H9 (cell line): ENCODE measurements at regions not wholly inside any gene's neighbourhood (a gene's known extent, or its start where the extent isn't known, plus 50 kb on each side); places are given as distances from the start of the nearest gene placed in this dataset.

ENCODE experiments used
- DNase-seq: peaks from one replicate; pipeline ENCODE4 v3.0.0-alpha.2; 2017
- H2AFZ ChIP-seq: one replicate; pipeline ENCODE4 v1.6.1; 2013; ENCODE audit warnings: mild to moderate bottlenecking, low read length, control low read depth, moderate library complexity
- H2AK5ac ChIP-seq: 2 replicates; pipeline ENCODE4 v1.6.1; 2013; ENCODE audit warnings: low read length, control low read depth, mixed read lengths; ENCODE audit not compliant: insufficient read length
- H2BK120ac ChIP-seq: one replicate; pipeline ENCODE4 v1.6.1; 2013; ENCODE audit warnings: low read depth, mild to moderate bottlenecking, low read length, control low read depth, inconsistent platforms; ENCODE audit not compliant: poor library complexity, severe bottlenecking
- H2BK12ac ChIP-seq: 2 replicates; pipeline ENCODE4 v1.6.1; 2013; ENCODE audit warnings: low read length, control low read depth, mixed read lengths, low read depth; ENCODE audit not compliant: insufficient read length
- H2BK15ac ChIP-seq: 2 replicates; pipeline ENCODE4 v1.6.1; 2013; ENCODE audit warnings: low read depth, low read length, control low read depth
- H2BK20ac ChIP-seq: one replicate; pipeline ENCODE4 v1.6.1; 2013; ENCODE audit warnings: low read depth, mild to moderate bottlenecking, low read length, control low read depth, inconsistent platforms; ENCODE audit not compliant: poor library complexity, severe bottlenecking
- H2BK5ac ChIP-seq: 2 replicates; pipeline ENCODE4 v1.6.1; 2013; ENCODE audit warnings: low read length, control low read depth, mixed read lengths; ENCODE audit not compliant: insufficient read length
- H3K14ac ChIP-seq: 2 replicates; pipeline ENCODE4 v1.6.1; 2013; ENCODE audit warnings: low read length, control low read depth; ENCODE audit not compliant: insufficient read depth
- H3K18ac ChIP-seq: 2 replicates; pipeline ENCODE4 v1.6.1; 2013; ENCODE audit warnings: low read depth, mild to moderate bottlenecking, mixed read lengths, low read length, control low read depth; ENCODE audit not compliant: insufficient read length
- H3K23ac ChIP-seq: 2 replicates; pipeline ENCODE4 v1.6.1; 2013; ENCODE audit warnings: low read length, control low read depth, mixed read lengths, low read depth; ENCODE audit not compliant: insufficient read length
- H3K23me2 ChIP-seq: 2 replicates; pipeline ENCODE4 v1.6.1; 2013; ENCODE audit warnings: low read depth, mild to moderate bottlenecking, mixed read lengths, low read length, control low read depth; ENCODE audit not compliant: insufficient read length, poor library complexity, severe bottlenecking
- H3K27ac ChIP-seq: 2 replicates; pipeline ENCODE4 v1.5.1; 2013; ENCODE audit warnings: low read length, control low read depth, mixed read lengths, low read depth; ENCODE audit not compliant: insufficient read length
- H3K27me3 ChIP-seq: 2 replicates; pipeline ENCODE4 v1.6.1; 2013; ENCODE audit warnings: low read length, control low read depth, inconsistent platforms; ENCODE audit not compliant: insufficient read depth
- H3K4ac ChIP-seq: 2 replicates; pipeline ENCODE4 v1.6.1; 2013; ENCODE audit warnings: low read depth, mild to moderate bottlenecking, control low read depth, inconsistent platforms, low read length, moderate library complexity
- H3K4me1 ChIP-seq: 2 replicates; pipeline ENCODE4 v1.6.1; 2013; ENCODE audit warnings: low read length, control low read depth, inconsistent platforms; ENCODE audit not compliant: insufficient read depth
- H3K4me2 ChIP-seq: 2 replicates; pipeline ENCODE4 v1.6.1; 2013; ENCODE audit warnings: low read length, control low read depth, mixed read lengths; ENCODE audit not compliant: insufficient read length, insufficient read depth
- H3K56ac ChIP-seq: 2 replicates; pipeline ENCODE4 v1.6.1; 2013; ENCODE audit warnings: low read depth, mild to moderate bottlenecking, mixed read lengths, low read length, control low read depth; ENCODE audit not compliant: insufficient read length
- H3K79me1 ChIP-seq: 2 replicates; pipeline ENCODE4 v1.6.1; 2013; ENCODE audit warnings: low read depth, mild to moderate bottlenecking, moderate library complexity, low read length, control low read depth, inconsistent platforms; ENCODE audit not compliant: insufficient read depth, poor library complexity, severe bottlenecking
- H3K79me2 ChIP-seq: 2 replicates; pipeline ENCODE4 v1.6.1; 2013; ENCODE audit warnings: low read length, control low read depth, inconsistent platforms; ENCODE audit not compliant: insufficient read depth
- H3K9ac ChIP-seq: 2 replicates; pipeline ENCODE4 v1.6.1; 2013; ENCODE audit warnings: low read length, control low read depth, mixed read lengths; ENCODE audit not compliant: insufficient read length; ENCODE audit errors: extremely low read depth
- H3K9me3 ChIP-seq: one replicate; pipeline ENCODE4 v1.6.1; 2013; ENCODE audit warnings: low read depth, low read length, inconsistent platforms; ENCODE audit not compliant: control insufficient read depth
- H3T11ph ChIP-seq: one replicate; pipeline ENCODE4 v1.6.1; 2013; ENCODE audit warnings: mild to moderate bottlenecking, low read length, control low read depth, inconsistent platforms
- H4K20me1 ChIP-seq: one replicate; pipeline ENCODE4 v1.6.1; 2013; ENCODE audit not compliant: control insufficient read depth, insufficient read length, insufficient read depth
- H4K5ac ChIP-seq: 2 replicates; pipeline ENCODE4 v1.6.1; 2013; ENCODE audit warnings: low read depth, mild to moderate bottlenecking, mixed read lengths, low read length, control low read depth; ENCODE audit not compliant: insufficient read length
- H4K8ac ChIP-seq: replicated peaks from 2 replicates; pipeline ENCODE4 v1.6.1; 2013; ENCODE audit warnings: low read length, control low read depth, mixed read lengths, low read depth; ENCODE audit not compliant: insufficient read length
- H4K91ac ChIP-seq: 2 replicates; pipeline ENCODE4 v1.6.1; 2013; ENCODE audit warnings: low read depth, mild to moderate bottlenecking, moderate library complexity, mixed read lengths, low read length, control low read depth; ENCODE audit not compliant: insufficient read length
- H3K27ac Mint-ChIP-seq, 3 experiments: 2 replicates in 2 of 3; 3 replicates in 1 of 3; pipeline ENCODE4 v1.8.0; 2020 to 2021; ENCODE audit warnings: mixed read lengths in 3 of 3, mild to moderate bottlenecking in 1 of 3, moderate library complexity in 1 of 3
- H3K27me3 Mint-ChIP-seq: 2 replicates; pipeline ENCODE4 v1.8.0; 2021; ENCODE audit warnings: low read depth, mild to moderate bottlenecking, moderate library complexity, mixed read lengths
- H3K36me3 Mint-ChIP-seq, 3 experiments: 2 replicates in 2 of 3; 3 replicates in 1 of 3; pipeline ENCODE4 v1.8.0; 2020 to 2021; ENCODE audit warnings: low read depth in 3 of 3, mixed read lengths in 3 of 3; ENCODE audit not compliant: insufficient read depth in 1 of 3
- H3K4me1 Mint-ChIP-seq, 2 experiments: 2 replicates each; pipeline ENCODE4 v1.8.0; 2020; ENCODE audit warnings: mixed read lengths in 2 of 2
- H3K4me3 Mint-ChIP-seq, 2 experiments: 2 replicates in 1 of 2; 3 replicates in 1 of 2; pipeline ENCODE4 v1.8.0; 2020 to 2021; ENCODE audit warnings: mild to moderate bottlenecking in 2 of 2, mixed read lengths in 2 of 2, moderate library complexity in 1 of 2
- H3K9me3 Mint-ChIP-seq, 2 experiments: 2 replicates in 1 of 2; 3 replicates in 1 of 2; pipeline ENCODE4 v1.8.0; 2020; ENCODE audit warnings: mild to moderate bottlenecking in 2 of 2, mixed read lengths in 2 of 2, moderate library complexity in 1 of 2
- WGBS: extraction: QIAGEN DNeasy Blood & Tissue Kit; methylation state at CpG from one replicate; pipeline ENCODE4 v1.1.7; 2013; ENCODE audit warnings: missing lambda C conversion rate, low lambda C conversion rate, mixed read lengths; ENCODE audit not compliant: insufficient read length; ENCODE audit errors: extremely low coverage; 5-methylcytosine and 5-hydroxymethylcytosine counted together
- TF ChIP-seq, protein P1 (sequence below): fragments of 200-600 bp; sonication (generic); conservative IDR thresholded peaks from 3 replicates; pipeline ENCODE4 v1.8.0; 2021; ENCODE audit warnings: antibody characterized with exemption, mild to moderate bottlenecking

GRCh38 chr2:3094318-3094717, 283.3 kb downstream of the EIPR1 start:
- no peak overlapping the region for H4K91ac ChIP-seq
- Mint-ChIP-seq H3K27ac (no peak overlapping the region), H3K36me3 (no peaks in the 10 kb centered on the region), H3K4me1 (peaks cover 11 to 13% of the 10 kb centered on the region in 2 experiments), H3K27me3 (peaks cover 1% of the 10 kb centered on the region; the same call in 1 of the 2 replicates), H3K9me3 (no peaks in the 10 kb centered on the region), H3K4me3 (no peak overlapping the region)
- no peak overlapping the region for H2BK20ac ChIP-seq
- no peak overlapping the region for H3K27ac ChIP-seq
- no peak overlapping the region for H2BK5ac ChIP-seq
- no peaks in the 10 kb centered on the region for H3K9me3 ChIP-seq
- H3K56ac ChIP-seq = no peak overlapping the region
- no peak overlapping the region for H3K23ac ChIP-seq
- no peak overlapping the region for H2BK120ac ChIP-seq
- no peaks in the 10 kb centered on the region for H3K23me2 ChIP-seq
- no peak overlapping the region for H2AK5ac ChIP-seq
- no peak overlapping the region for H2BK15ac ChIP-seq
- H3K4ac ChIP-seq = no peak overlapping the region
- no peaks in the 10 kb centered on the region; the same call in 1 of the 2 replicates for H3K4me1 ChIP-seq
- H4K8ac ChIP-seq = no peak overlapping the region
- H3K9ac ChIP-seq = no peak overlapping the region
- no peak overlapping the region for H2AFZ ChIP-seq
- WGBS = no CpG with 5 or more reads among the region's 1 CpG
- no peaks in the 10 kb centered on the region for H3K79me2 ChIP-seq
- H3K4me2 ChIP-seq = no peak overlapping the region
- H2BK12ac ChIP-seq = no peak overlapping the region
- H3K18ac ChIP-seq = no peak overlapping the region
- no peaks in the 10 kb centered on the region for H3K27me3 ChIP-seq
- no peak overlapping the region for H3K14ac ChIP-seq
- no peaks in the 10 kb centered on the region for H3K79me1 ChIP-seq
- no peaks in the 10 kb centered on the region for H4K20me1 ChIP-seq
- no peak for DNase-seq
- TF ChIP-seq, protein P1, sequence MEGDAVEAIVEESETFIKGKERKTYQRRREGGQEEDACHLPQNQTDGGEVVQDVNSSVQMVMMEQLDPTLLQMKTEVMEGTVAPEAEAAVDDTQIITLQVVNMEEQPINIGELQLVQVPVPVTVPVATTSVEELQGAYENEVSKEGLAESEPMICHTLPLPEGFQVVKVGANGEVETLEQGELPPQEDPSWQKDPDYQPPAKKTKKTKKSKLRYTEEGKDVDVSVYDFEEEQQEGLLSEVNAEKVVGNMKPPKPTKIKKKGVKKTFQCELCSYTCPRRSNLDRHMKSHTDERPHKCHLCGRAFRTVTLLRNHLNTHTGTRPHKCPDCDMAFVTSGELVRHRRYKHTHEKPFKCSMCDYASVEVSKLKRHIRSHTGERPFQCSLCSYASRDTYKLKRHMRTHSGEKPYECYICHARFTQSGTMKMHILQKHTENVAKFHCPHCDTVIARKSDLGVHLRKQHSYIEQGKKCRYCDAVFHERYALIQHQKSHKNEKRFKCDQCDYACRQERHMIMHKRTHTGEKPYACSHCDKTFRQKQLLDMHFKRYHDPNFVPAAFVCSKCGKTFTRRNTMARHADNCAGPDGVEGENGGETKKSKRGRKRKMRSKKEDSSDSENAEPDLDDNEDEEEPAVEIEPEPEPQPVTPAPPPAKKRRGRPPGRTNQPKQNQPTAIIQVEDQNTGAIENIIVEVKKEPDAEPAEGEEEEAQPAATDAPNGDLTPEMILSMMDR = no peak
- no peak overlapping the region for H4K5ac ChIP-seq
- no peak overlapping the region for H3T11ph ChIP-seq
